Parathyroid adenoma (tissue), 2 donors: ENCODE measurements at regions not wholly inside any gene's neighbourhood (a gene's known extent, or its start where the extent isn't known, plus 50 kb on each side); places are given as distances from the start of the nearest gene placed in this dataset.
"Not testable (repeated sequence)": the region's sequence is repeated elsewhere in the genome, so short reads cannot be mapped to it uniquely, and the experiment has no call there.

Source experiments
- H2AFZ ChIP-seq: fragments of 300-600 bp; sonication (generic); one replicate; pipeline ENCODE4 v1.7.0; 2017; ENCODE audit warnings: antibody characterized with exemption, mild to moderate bottlenecking
- H3K27ac ChIP-seq: fragments of 300-600 bp; sonication (generic); one replicate; pipeline ENCODE4 v1.7.0; 2017
- H3K27me3 ChIP-seq: fragments of 300-600 bp; sonication (generic); one replicate; pipeline ENCODE4 v1.7.0; 2017; ENCODE audit warnings: low read length; ENCODE audit not compliant: control insufficient read depth, insufficient read depth
- H3K36me3 ChIP-seq: fragments of 300-600 bp; sonication (generic); one replicate; pipeline ENCODE4 v1.7.0; 2017; ENCODE audit warnings: low read length; ENCODE audit not compliant: control insufficient read depth, insufficient read depth
- H3K4me1 ChIP-seq: fragments of 300-600 bp; sonication (generic); one replicate; pipeline ENCODE4 v1.7.0; 2017; ENCODE audit warnings: control low read depth
- H3K4me2 ChIP-seq: fragments of 300-600 bp; sonication (generic); one replicate; pipeline ENCODE4 v1.7.0; 2017; ENCODE audit warnings: low read length
- H3K4me3 ChIP-seq: fragments of 300-600 bp; sonication (generic); one replicate; pipeline ENCODE4 v1.7.0; 2017; ENCODE audit warnings: low read depth, low read length
- H3K79me2 ChIP-seq: fragments of 300-600 bp; sonication (generic); one replicate; pipeline ENCODE4 v1.7.0; 2017; ENCODE audit warnings: control low read depth
- H3K9ac ChIP-seq: fragments of 300-600 bp; sonication (generic); one replicate; pipeline ENCODE4 v1.7.0; 2017; ENCODE audit warnings: mild to moderate bottlenecking
- H3K9me3 ChIP-seq: fragments of 300-600 bp; sonication (generic); one replicate; pipeline ENCODE4 v1.7.0; 2017; ENCODE audit warnings: low read length; ENCODE audit not compliant: control insufficient read depth
- CTCF ChIP-seq: fragments of 300-600 bp; sonication (generic); IDR thresholded peaks from one replicate; pipeline ENCODE4 v1.7.0; 2017; ENCODE audit warnings: antibody characterized with exemption, mild to moderate bottlenecking
- donor health status: primary hyperparathyroidism.

DNA sequence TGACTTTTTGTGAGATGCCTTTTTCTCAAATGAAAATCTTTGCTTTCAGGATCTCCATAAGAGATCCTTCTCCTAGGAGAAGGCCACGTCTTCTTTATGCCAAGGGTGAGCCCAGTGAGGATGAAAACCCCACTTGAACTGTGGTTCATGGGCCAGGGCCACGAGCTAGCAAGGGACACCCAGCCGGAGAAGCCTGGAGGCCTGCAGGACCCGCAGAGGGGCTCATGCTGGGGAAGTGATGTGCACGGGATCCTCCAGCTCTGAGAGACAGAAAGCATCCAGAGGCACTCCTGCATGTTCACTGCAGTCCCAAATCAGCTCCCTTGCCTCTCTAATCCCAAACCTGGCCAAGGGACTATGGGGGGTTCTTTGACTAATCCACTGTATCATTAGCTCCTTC, 168.9 kb downstream of the UQCRFS1 start:
- no peak overlapping the region for H3K4me2 ChIP-seq
- no peaks in the 10 kb centered on the region for H3K36me3 ChIP-seq
- TF ChIP-seq CTCF: no peak

DNA sequence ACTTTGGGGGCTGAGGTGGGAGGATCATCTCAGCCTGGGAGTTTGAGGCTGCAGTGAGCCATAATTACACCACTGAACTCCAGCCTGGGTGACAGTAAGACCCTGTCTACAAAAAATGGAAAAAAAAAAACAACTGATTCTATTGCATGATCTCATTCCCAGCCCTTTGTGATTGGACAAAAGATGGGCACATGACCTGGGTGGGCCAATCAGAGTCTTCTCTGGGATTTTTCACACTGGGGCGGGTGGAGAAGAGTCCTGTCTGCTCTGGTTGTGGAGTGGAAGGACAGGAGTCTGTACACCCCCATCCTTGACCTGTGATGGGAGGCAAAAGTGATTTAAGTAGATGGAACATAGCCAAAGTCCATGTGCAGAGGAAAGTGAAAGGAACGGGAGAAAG, 170.5 kb downstream of the UQCRFS1 start:
- no peaks in the 10 kb centered on the region for H3K4me1 ChIP-seq
- H3K79me2 ChIP-seq: no peaks in the 10 kb centered on the region
- H3K36me3 ChIP-seq: no peaks in the 10 kb centered on the region
- H3K4me2 ChIP-seq: no peak overlapping the region
- H3K4me3 ChIP-seq: no peak overlapping the region
- H3K27me3 ChIP-seq: no peaks in the 10 kb centered on the region
- H3K27ac ChIP-seq: no peak overlapping the region
- no peak overlapping the region for H3K9ac ChIP-seq
- no peak for TF ChIP-seq CTCF
- no peaks in the 10 kb centered on the region for H3K9me3 ChIP-seq
- H2AFZ ChIP-seq: no peak overlapping the region

More for the DNA sequence above, 168.9 kb downstream of the UQCRFS1 start:
- Histone ChIP-seq H3K9me3 (no peaks in the 10 kb centered on the region), H3K4me1 (no peaks in the 10 kb centered on the region), H2AFZ (no peak overlapping the region), H3K27me3 (no peaks in the 10 kb centered on the region), H3K9ac (no peak overlapping the region), H3K27ac (no peak overlapping the region), H3K4me3 (no peak overlapping the region), H3K79me2 (no peaks in the 10 kb centered on the region)

GRCh38 chr19:29040951-29041350, 172.0 kb downstream of the UQCRFS1 start:
- Histone ChIP-seq H3K27ac (no peak overlapping the region), H3K4me2 (no peak overlapping the region), H3K79me2 (no peaks in the 10 kb centered on the region), H3K9ac (no peak overlapping the region), H3K36me3 (no peaks in the 10 kb centered on the region), H2AFZ (no peak overlapping the region), H3K9me3 (no peaks in the 10 kb centered on the region), H3K27me3 (no peaks in the 10 kb centered on the region), H3K4me1 (no peaks in the 10 kb centered on the region), H3K4me3 (no peak overlapping the region)
- no peak for TF ChIP-seq CTCF

- no peak overlapping the region for H3K4me3 ChIP-seq
- H3K4me2 ChIP-seq: no peak overlapping the region
- H3K27me3 ChIP-seq: no peaks in the 10 kb centered on the region
- no peaks in the 10 kb centered on the region for H3K36me3 ChIP-seq
- TF ChIP-seq CTCF: no peak
- no peak overlapping the region for H3K9ac ChIP-seq
- H2AFZ ChIP-seq: no peak overlapping the region
- H3K9me3 ChIP-seq: no peaks in the 10 kb centered on the region
- no peaks in the 10 kb centered on the region for H3K4me1 ChIP-seq
- no peak overlapping the region for H3K27ac ChIP-seq
- no peaks in the 10 kb centered on the region for H3K79me2 ChIP-seq
These were observed 172.7 kb downstream of the UQCRFS1 start for GRCh38 chr19:29040292-29040691.

GRCh38 chr19:29039036-29039435, 173.9 kb downstream of the UQCRFS1 start:
- H3K4me3 ChIP-seq, H3K4me2 ChIP-seq, H3K27ac ChIP-seq, H3K27me3 ChIP-seq, H3K9ac ChIP-seq, H3K36me3 ChIP-seq, H3K79me2 ChIP-seq, H3K9me3 ChIP-seq, H3K4me1 ChIP-seq, H2AFZ ChIP-seq: not testable (repeated sequence)
